ENCODE measurements at regions not wholly inside any gene's neighbourhood (a gene's known extent, or its start where the extent isn't known, plus 50 kb on each side); places are given as distances from the start of the nearest gene placed in this dataset.
A peak's percentile ranks its signal among the peaks of the same experiment; 100 is the strongest.

DNA sequence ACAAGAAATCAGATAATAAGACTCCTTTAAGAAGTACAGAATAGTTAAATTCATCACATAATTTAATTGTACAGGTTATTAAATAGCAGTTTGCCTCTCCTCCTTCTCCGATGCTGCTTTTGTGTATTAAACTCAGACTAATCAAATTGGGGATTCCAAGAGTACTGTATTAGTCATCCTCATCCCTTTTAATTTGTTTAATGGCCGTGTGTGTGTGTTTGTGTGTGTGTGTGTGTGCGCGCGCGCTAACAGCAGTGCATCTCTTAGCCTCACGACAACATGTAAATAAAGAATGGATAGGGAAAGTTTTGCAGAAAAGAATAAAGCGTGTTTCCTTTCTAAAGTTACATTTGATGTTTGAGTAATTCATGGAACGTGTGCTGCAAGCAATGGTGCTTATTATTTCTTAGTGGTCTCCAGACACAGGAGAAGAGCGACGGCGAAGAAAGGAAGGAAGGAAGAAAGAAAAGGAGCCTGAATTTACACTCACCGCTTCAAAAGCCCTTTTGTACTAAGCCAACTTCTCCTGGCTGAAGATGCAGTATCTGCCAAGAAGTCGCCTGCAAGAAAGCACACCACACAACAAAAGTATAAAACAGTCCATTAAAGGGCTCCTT is 220.3 kb downstream of the ASCL1 start:
- H3K4me3 ChIP-seq (ENCODE audit: low read depth, low read length): no peak overlapping the region
- no peak for TF ChIP-seq MYC (IDR thresholded peaks at IDR 0.05; ENCODE audit: low read depth, low read length)
- no peak for TF ChIP-seq POLR2A (IDR thresholded peaks at IDR 0.05; ENCODE audit: extremely low read depth, insufficient read length)
- TF ChIP-seq, protein P1, sequence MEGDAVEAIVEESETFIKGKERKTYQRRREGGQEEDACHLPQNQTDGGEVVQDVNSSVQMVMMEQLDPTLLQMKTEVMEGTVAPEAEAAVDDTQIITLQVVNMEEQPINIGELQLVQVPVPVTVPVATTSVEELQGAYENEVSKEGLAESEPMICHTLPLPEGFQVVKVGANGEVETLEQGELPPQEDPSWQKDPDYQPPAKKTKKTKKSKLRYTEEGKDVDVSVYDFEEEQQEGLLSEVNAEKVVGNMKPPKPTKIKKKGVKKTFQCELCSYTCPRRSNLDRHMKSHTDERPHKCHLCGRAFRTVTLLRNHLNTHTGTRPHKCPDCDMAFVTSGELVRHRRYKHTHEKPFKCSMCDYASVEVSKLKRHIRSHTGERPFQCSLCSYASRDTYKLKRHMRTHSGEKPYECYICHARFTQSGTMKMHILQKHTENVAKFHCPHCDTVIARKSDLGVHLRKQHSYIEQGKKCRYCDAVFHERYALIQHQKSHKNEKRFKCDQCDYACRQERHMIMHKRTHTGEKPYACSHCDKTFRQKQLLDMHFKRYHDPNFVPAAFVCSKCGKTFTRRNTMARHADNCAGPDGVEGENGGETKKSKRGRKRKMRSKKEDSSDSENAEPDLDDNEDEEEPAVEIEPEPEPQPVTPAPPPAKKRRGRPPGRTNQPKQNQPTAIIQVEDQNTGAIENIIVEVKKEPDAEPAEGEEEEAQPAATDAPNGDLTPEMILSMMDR (IDR thresholded peaks at IDR 0.05; ENCODE audit: low read depth, low read length): no peak
- TF ChIP-seq, protein P2, sequence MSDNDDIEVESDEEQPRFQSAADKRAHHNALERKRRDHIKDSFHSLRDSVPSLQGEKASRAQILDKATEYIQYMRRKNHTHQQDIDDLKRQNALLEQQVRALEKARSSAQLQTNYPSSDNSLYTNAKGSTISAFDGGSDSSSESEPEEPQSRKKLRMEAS (IDR thresholded peaks at IDR 0.05; ENCODE audit: low read depth, low read length): no peak
- no peak for DNase-seq (ENCODE audit: low read depth)

DNA sequence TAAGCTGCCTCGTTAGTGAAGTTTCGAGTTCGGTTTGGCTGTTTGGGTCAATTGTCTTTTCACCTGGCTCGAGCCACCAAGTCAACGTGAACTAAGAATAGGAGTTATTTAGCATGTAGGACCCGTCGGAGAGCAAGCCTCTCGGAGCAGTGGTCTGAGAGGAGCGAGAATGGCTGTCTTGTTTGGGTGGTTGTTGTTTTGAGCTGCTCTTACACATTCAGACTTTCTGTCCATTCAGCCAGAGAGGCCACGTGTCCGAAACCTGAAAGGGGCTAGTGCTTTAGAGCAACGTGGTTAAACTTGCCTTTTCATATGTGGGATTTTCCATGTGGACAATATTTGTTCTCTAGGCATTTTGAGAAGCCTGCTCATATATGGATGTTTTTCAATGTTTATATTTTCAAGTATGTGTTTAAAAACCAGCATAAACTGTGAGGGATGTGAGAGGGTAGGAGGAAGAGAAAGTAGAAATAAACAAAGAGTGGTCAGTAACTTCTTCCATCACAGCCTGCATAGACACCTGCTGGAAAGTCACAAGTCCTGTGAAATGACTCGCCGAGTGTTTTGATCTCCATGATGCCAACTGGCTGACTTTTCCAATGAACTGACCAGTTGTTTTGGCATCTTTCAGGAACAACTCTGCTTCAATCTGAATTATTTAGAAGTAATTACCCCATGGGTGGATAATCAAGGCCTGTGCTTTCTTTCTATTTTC is 221.0 kb downstream of the ASCL1 start:
- DNase-seq (ENCODE audit: low read depth): no peak
- no peak overlapping the region for H3K4me3 ChIP-seq (ENCODE audit: low read depth, low read length)
- TF ChIP-seq POLR2A (IDR thresholded peaks at IDR 0.05; ENCODE audit: extremely low read depth, insufficient read length): no peak
- TF ChIP-seq, protein P1 (IDR thresholded peaks at IDR 0.05; ENCODE audit: low read depth, low read length): no peak
- TF ChIP-seq, protein P2 (IDR thresholded peaks at IDR 0.05; ENCODE audit: low read depth, low read length): no peak

DNA sequence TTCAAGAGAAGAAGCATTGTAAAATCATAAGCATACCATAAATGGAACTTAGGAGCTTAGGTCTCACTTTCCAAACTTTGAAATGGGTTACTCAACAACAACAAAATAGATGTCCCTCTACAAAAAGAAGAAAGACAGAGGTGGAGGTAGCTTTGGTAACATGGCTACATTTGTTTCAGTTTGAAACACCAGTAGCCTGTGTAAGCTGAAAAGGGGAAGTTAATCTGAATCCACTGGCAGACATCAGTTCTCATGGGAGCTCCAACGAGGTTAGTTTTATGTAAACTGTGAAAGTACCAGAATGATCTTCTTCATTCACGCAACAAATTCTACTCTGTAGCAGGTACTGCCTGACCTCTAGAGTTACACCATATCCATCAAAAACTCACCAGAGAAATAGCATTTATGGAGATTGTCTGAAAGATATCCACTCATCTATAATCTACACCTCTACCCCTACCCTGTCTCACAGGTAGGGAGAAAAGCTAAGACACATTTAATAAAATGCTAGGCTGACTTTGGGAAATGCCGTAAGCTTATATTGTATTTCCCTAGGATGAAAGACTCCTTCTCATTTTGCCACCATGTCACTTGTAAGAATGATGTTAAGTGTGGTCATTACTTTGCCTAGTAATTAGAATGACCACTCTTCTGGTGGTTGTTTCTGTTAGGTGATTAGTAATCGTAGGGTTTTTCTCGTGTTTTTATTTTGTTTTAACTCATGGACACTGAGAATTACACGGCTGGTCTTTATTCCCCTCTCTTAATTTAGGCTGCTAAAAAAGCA is 224.1 kb downstream of the ASCL1 start:
- H3K4me3 ChIP-seq (ENCODE audit: low read depth, low read length): no peak overlapping the region
- TF ChIP-seq, protein P1 (IDR thresholded peaks at IDR 0.05; ENCODE audit: low read depth, low read length): no peak
- no peak for TF ChIP-seq POLR2A (IDR thresholded peaks at IDR 0.05; ENCODE audit: extremely low read depth, insufficient read length)
- DNase-seq (ENCODE audit: low read depth): peak; percentile 52

DNA sequence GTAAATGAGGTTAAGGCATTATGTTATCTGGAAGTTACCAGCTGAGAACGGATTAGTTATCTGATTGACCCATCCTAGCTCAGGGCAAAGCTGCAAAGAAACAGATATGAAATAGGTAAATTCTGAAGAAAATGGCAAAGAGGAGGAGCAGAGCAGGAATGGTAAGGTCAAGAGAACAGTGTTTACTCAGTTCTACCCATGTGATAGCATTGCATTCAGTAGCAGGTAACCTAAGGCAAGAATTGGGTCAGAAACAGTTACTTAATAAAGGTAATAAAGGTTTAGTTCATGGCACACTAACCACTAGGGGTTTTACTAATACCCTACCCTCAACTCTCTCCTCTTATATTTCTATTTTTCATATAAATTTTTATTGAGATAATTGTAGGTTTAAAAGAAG is 224.8 kb downstream of the ASCL1 start:
- TF ChIP-seq POLR2A (IDR thresholded peaks at IDR 0.05; ENCODE audit: extremely low read depth, insufficient read length) (no peak), MYC (IDR thresholded peaks at IDR 0.05; ENCODE audit: low read depth, low read length) (no peak)
- TF ChIP-seq, protein P2 (IDR thresholded peaks at IDR 0.05; ENCODE audit: low read depth, low read length): no peak
- TF ChIP-seq, protein P1 (IDR thresholded peaks at IDR 0.05; ENCODE audit: low read depth, low read length): no peak
- no peak for DNase-seq (ENCODE audit: low read depth)
- no peak overlapping the region for H3K4me3 ChIP-seq (ENCODE audit: low read depth, low read length)

DNA sequence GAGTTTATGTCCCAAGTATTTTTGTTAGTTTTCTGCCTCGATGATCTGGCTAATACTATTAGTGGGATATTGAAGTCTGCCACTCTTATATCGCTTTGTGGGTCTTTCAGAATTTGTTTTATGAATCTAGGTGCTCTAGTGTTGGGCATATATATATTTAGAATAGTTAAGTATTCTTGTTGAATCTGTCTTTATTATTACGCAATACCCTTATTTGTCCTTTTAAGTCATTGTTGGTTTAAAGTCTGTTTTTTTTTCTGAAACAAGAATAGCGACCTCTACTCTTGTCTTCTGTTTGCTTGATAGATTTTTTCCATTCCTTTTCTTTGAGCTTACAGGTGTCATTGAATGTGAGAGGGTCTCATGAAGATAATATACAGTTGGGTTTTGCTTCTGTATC is 239.0 kb downstream of the ASCL1 start:
- no peak overlapping the region for H3K4me3 ChIP-seq (ENCODE audit: low read depth, low read length)
- no peak for DNase-seq (ENCODE audit: low read depth)
- TF ChIP-seq, protein P2 (IDR thresholded peaks at IDR 0.05; ENCODE audit: low read depth, low read length): no peak
- no peak for TF ChIP-seq MYC (IDR thresholded peaks at IDR 0.05; ENCODE audit: low read depth, low read length)
- TF ChIP-seq, protein P1 (IDR thresholded peaks at IDR 0.05; ENCODE audit: low read depth, low read length): no peak
- TF ChIP-seq POLR2A (IDR thresholded peaks at IDR 0.05; ENCODE audit: extremely low read depth, insufficient read length): no peak

All from NB4 (cell line).